Cardiac fibroblast (primary cell): ENCODE measurements at regions not wholly inside any gene's neighbourhood (a gene's known extent, or its start where the extent isn't known, plus 50 kb on each side); places are given as distances from the start of the nearest gene placed in this dataset.

Experiments
- DNase-seq, 2 donors: peaks; one replicate each; pipeline versions ENCODE4 v3.0.0 to v3.0.0-alpha.2; 2010; ENCODE audit warnings: low read depth in 2 of 2
- H3K4me3 ChIP-seq, 2 donors: replicated peaks in 1 of 2; 1 replicate in 1 of 2; 2 replicates in 1 of 2; pipeline ENCODE4 v1.5.1; 2011; ENCODE audit warnings: low read depth in 2 of 2, low read length in 2 of 2, mild to moderate bottlenecking in 2 of 2, moderate library complexity in 1 of 2
- CTCF ChIP-seq: IDR thresholded peaks from one replicate; pipeline ENCODE4 v1.5.1; 2011; ENCODE audit warnings: low read depth, mild to moderate bottlenecking, low read length, inconsistent platforms

- TF ChIP-seq CTCF: no peak
- no peak for DNase-seq
Measured at GRCh38 chr12:90295858-90296257, 587.2 kb upstream of the ATP2B1 start.

GRCh38 chr12:90292183-90292582, 583.5 kb upstream of the ATP2B1 start:
- TF ChIP-seq CTCF: no peak
- DNase-seq: no peak
- no peak overlapping the region for H3K4me3 ChIP-seq

More at GRCh38 chr12:90295858-90296257, 587.2 kb upstream of the ATP2B1 start:
- H3K4me3 ChIP-seq: no peak overlapping the region

GRCh38 chr12:90290980-90291975, 582.6 kb upstream of the ATP2B1 start:
- no peak for TF ChIP-seq CTCF
- DNase-seq: peak in 1 of 2 donors; percentile 66
- H3K4me3 ChIP-seq: no peak overlapping the region

- H3K4me3 ChIP-seq: no peak overlapping the region
- no peak for TF ChIP-seq CTCF
- no peak for DNase-seq
Measured at GRCh38 chr12:90287585-90287984, 578.9 kb upstream of the ATP2B1 start.

- DNase-seq: no peak
- no peak for TF ChIP-seq CTCF
- no peak overlapping the region for H3K4me3 ChIP-seq
Measured at GRCh38 chr12:90281154-90281868, 572.7 kb upstream of the ATP2B1 start.

GRCh38 chr12:90280564-90281058, 572.0 kb upstream of the ATP2B1 start:
- no peak for TF ChIP-seq CTCF
- peak; percentile 47 to 81 for DNase-seq
- H3K4me3 ChIP-seq: no peak overlapping the region
